ENCODE measurements at regions not wholly inside any gene's neighbourhood (a gene's known extent, or its start where the extent isn't known, plus 50 kb on each side); places are given as distances from the start of the nearest gene placed in this dataset.
"Not testable (repeated sequence)": the region's sequence is repeated elsewhere in the genome, so short reads cannot be mapped to it uniquely, and the experiment has no call there.

DNA sequence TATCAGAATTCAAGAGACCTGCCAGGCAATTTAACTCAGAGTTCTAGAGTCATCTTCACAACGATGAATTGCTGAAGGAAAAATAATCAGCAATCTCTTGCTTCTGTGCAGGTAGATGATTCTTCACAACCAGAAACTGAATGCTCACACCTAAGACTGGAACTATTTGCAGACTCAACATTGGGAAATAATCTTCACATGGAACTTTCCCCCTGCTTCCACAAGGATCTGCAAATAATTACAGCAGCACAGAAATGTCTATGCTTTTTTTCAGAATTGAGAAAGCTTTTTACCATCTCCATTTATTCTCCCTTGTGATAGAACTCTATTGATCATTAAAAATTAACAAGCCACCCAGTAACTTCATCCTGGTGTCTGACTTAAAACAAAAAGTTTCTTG is 282.8 kb downstream of the AHR start:
- intact Hi-C loops (cut with DNase I), result no loop called here
- ATAC-seq (no peak), DNase-seq (no peak)

- ATAC-seq; DNase-seq; intact Hi-C loops (cut with DNase I): not testable (repeated sequence)
Observed at GRCh38 chr7:17582696-17583095, 284.2 kb downstream of the AHR start.

- ATAC-seq, result no peak
- intact Hi-C loops (cut with DNase I), result no loop called here
Observed at GRCh38 chr7:17583786-17584185, 285.3 kb downstream of the AHR start.

DNA sequence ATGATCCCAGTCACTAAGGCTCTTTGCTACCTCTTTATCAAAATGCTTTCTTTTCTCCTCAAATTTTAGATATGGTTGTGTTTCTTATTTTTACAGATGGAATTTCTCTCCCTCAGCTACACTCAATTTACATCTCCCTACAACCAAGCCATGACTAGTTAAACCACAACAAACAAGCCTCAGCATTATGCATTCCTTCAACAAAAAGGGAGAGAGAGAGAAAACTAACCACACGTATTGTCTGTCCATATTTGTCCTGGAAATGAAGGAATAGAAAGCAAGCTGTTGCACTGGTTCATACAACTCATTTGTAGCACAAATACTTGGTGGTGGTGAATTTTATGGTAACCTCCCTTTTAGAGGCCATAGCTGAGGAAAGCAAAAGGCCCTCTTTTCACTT is 286.4 kb downstream of the AHR start:
- no peak for DNase-seq
- intact Hi-C loops (cut with DNase I), result no loop called here
- no peak for ATAC-seq

More at GRCh38 chr7:17583786-17584185, 285.3 kb downstream of the AHR start:
- DNase-seq, result no peak

- intact Hi-C loops (cut with DNase I), result no loop called here
- ATAC-seq, result no peak
- DNase-seq, result no peak
Observed at GRCh38 chr7:17586711-17587110, 288.3 kb downstream of the AHR start.

DNA sequence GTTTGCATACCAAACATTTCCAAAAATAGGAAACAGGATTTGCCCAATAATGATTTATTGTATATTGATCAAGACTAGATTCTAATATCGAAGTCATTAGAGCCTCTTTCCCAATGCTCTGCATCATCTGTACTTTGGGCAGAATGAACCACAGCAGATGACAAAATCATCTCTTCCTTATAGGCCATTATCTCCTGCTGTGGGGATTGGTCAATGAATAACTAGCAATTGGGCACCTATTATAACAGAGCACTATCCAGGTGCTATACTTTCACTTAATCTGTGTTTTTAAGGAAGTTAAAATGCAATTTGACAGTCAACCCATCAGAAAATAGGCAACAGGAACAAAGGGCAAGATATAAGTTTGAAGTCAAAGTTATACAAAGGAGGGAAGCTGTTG is 290.3 kb downstream of the AHR start:
- ATAC-seq, result no peak
- intact Hi-C loops (cut with DNase I), result no loop called here

GRCh38 chr7:17589671-17590070 is 291.2 kb downstream of the AHR start:
- ATAC-seq (no peak), DNase-seq (no peak)
- intact Hi-C loops (cut with DNase I), result no loop called here

More for the DNA sequence above, 290.3 kb downstream of the AHR start:
- no peak for DNase-seq

DNA sequence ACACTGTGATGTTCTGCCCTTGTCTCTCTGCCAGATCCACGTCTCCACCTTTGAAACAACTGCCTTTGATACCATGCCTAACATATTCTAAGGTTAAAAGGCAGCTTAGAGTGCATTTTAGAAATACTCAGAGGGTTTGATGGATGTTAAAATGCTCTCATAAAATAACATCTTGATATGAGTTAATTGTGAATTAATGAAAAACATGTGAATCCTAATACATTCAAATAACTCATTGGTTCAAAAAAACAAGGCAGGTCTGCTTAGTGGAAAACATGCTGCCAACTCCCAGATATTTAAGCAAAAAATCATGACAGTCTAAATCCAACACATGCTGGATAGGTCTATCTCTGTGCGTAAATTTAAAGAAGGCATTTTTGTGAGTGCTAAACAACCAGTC is 291.8 kb downstream of the AHR start:
- DNase-seq (no peak), ATAC-seq (no peak)
- intact Hi-C loops (cut with DNase I), result no loop called here

DNA sequence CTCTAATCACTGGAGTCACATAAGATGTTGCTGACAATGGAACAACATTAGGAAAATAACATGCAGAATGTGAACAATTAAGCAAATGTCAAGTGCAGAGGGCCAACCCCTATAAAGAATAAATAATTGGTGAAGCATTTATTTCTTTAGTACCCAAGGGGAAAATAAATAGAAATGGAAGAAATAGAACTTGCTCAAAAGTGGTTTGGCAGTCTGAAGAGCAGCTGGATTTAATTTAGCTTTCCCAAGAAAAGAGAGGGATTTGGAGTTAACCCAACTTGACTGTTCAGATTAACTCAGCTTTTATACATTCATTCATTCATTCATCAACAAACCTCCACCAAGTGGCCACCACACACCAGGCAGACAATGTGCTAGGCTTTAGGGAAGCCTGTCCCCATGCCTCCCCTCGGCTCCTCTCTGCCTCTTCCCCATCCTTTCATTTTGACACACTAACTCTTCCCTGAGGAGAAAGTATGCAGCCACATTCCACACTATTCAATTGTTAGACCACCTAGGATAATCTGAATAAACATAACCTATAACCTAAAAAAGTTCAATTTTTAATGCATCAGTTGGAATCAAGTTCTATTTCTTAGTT is 295.5 kb downstream of the AHR start:
- intact Hi-C loops (cut with DNase I), result no loop called here
- no peak for DNase-seq
- no peak for ATAC-seq

DNA sequence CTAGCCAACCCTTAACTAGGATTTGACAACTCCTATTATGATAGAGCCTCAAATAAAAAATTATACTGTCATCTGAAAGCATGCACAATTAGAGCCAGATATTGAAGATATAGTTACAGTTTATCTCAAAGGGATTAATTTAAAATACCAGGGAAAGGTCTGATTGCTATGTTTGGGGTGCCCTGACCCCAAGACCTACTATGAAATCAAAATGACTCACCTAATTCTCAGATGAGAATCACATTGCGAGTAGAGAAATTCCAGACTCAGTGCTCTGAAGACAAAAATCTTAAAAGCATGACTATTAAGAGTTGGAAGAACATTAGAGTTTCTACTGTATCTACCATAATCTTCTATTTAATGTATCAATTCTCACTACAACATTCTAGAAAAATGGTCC is 297.1 kb downstream of the AHR start:
- ATAC-seq (no peak), DNase-seq (no peak)
- intact Hi-C loops (cut with DNase I), result no loop called here

DNA sequence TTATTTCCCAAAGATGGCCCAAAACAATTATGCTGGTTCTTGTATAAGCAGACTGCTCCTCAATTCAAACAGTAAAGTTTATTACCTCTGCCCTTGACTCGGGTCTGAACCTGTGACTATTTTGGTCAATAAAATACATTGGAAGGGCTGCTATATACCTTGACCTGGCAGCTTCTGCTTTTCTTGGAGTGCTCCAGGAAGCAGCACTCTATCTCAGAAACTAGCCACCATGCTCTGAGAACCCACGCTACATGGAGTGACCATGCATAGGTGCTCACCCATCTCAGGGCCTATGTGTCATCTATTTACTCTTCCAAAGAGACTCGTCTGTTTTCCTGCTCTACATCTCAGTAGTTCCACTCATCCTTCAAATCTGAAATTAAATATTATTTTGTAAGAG is 299.9 kb downstream of the AHR start:
- ATAC-seq (no peak), DNase-seq (no peak)
- intact Hi-C loops (cut with DNase I), result no loop called here

- ATAC-seq (no peak), DNase-seq (no peak)
- intact Hi-C loops (cut with DNase I), result no loop called here
Observed at GRCh38 chr7:17598846-17599245, 300.4 kb downstream of the AHR start.

DNA sequence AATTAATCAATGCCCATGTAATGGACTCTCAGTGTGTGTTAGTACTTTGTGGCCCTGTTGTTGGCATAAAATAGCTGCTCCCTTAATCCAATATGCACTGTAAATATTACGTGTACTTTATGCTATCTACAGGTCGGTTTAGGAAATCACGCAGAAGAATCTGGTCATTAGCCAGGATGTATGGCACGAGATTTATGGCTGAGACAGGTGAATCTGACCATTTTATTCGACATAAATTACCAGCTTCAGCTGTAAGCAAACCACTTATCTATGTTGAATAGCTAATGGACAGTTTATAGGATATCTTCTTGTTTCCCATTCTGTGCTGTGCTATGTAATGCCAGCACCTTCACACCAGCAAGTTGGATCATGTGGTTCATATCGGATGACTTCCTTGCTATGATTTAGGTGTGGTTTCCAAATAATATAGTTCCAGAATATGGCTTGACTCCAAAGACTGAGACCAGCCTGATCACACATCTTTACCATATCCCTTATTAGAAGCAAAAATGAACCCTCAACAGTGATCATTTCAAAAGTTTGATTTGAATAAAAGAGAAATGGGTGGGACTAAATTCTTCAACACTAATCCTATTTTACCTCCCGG is 301.4 kb downstream of the AHR start:
- DNase-seq (no peak), ATAC-seq (no peak)
- intact Hi-C loops (cut with DNase I), result no loop called here

DNA sequence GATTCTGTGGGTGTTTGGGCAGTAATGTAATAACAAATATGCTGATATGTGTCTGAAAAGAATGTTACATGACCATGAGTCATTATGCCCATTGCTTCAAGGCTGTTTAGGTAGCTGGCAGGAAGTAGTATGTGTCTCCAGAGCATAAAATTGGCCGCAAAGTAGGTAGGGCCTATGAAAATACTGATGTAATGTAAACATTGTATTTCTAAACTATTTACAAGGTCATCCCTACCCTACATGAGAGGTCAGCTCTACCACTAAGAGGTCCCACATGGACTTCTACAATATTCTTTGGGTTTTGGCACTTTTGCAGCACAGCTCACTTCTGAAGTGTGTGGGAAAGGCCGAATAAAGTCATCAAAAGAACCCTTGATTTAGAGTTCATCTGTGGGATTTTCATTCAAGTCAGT is 301.9 kb downstream of the AHR start:
- DNase-seq, result no peak
- intact Hi-C loops (cut with DNase I), result no loop called here
- peak in 1 of 2 donors; percentile 87 for ATAC-seq

DNA sequence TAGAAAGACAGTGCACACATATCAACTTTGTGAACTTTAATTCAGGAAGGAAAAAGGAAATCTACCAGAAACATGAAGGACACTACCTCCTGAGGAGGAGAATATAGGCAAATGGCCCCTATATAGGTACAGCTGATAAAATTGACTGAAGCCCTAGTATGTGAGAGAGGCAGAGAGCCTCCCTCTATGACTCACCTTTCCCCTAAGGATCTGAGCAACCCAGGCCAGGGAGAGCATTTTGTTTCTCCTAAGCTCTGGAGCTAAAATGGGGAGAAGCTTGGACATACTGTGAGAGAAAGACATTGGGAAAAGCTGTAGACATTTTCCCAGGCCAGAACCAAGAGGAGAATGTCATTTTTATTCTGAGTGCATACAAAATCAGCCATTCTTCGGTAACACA is 303.5 kb downstream of the AHR start:
- DNase-seq (no peak), ATAC-seq (no peak)
- intact Hi-C loops (cut with DNase I), result no loop called here

GRCh38 chr7:17608114-17608833 is 309.8 kb downstream of the AHR start:
- DNase-seq, result no peak
- intact Hi-C loops (cut with DNase I), result no loop called here

DNA sequence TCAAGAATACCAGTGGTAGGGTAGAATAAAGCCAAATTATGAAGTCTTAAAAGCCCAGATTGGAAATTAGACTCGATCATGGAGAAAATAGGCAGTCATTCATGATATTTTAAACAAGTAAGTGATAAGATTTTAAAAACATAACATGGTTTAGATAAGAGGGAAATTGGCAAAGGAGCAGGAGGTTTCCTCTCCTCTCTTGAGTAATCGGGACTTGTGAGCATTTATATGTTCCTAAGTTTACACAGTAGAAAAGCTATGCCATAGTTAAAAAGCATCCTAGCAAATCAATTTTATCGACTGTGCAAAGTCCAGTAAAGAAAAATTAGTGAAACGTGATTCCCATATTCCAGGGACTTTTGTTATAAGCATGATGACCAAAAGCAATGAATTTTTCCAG is 313.2 kb downstream of the AHR start:
- DNase-seq (no peak), ATAC-seq (no peak)
- intact Hi-C loops (cut with DNase I), result no loop called here

More at GRCh38 chr7:17608114-17608833, 309.8 kb downstream of the AHR start:
- ATAC-seq, result no peak

- ATAC-seq, result no peak
- intact Hi-C loops (cut with DNase I), result no loop called here
- no peak for DNase-seq
Observed at GRCh38 chr7:17613338-17614041, 315.0 kb downstream of the AHR start.

DNA sequence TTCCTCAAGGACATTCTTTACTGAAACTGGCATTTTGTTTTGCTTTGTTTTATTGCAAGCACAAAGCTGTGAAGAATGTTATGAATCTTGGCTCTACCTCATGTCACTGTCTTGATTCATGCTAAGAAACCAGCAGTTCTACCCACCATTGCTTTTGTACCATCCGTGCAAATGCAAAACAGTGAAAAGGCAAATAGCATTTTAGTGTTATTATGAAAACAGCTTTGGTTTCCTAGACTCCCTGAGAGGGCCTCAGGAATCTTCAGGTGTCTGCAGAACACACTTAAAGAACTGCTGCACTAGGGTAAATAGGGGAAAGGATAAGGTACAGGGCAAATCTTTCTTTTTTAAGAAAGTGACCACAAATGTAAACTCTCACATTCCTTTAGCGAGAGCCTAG is 318.9 kb downstream of the AHR start:
- intact Hi-C loops (cut with DNase I), result no loop called here
- ATAC-seq (no peak), DNase-seq (no peak)

All from left cardiac atrium (tissue), 4 donors.